Muscle of leg (tissue), 3 donors: ENCODE measurements at regions not wholly inside any gene's neighbourhood (a gene's known extent, or its start where the extent isn't known, plus 50 kb on each side); places are given as distances from the start of the nearest gene placed in this dataset.

Experiments used
- DNase-seq: peaks from one replicate; pipeline ENCODE4 v3.0.0; 2013
- H3K27ac ChIP-seq: one replicate; pipeline ENCODE4 v1.5.1; 2013; ENCODE audit warnings: mild to moderate bottlenecking, low read length, control low read depth
- H3K27me3 ChIP-seq: one replicate; pipeline ENCODE4 v1.6.1; 2013; ENCODE audit warnings: low read length; ENCODE audit not compliant: control insufficient read depth, insufficient read depth
- H3K36me3 ChIP-seq: one replicate; pipeline ENCODE4 v1.6.1; 2013; ENCODE audit warnings: low read length; ENCODE audit not compliant: control insufficient read depth, insufficient read depth
- H3K4me1 ChIP-seq: one replicate; pipeline ENCODE4 v1.6.1; 2013; ENCODE audit warnings: low read length; ENCODE audit not compliant: control insufficient read depth, insufficient read depth
- H3K4me3 ChIP-seq: one replicate; pipeline ENCODE4 v1.5.1; 2013; ENCODE audit warnings: low read length, control low read depth
- H3K9me3 ChIP-seq: replicated peaks from 2 replicates; pipeline ENCODE4 v1.6.1; 2013; ENCODE audit warnings: low read depth, low read length; ENCODE audit not compliant: control insufficient read depth
- WGBS: methylation state at CpG from one replicate; pipeline ENCODE4 v1.1.5; 2013; ENCODE audit warnings: missing lambda C conversion rate; ENCODE audit not compliant: insufficient coverage; 5-methylcytosine and 5-hydroxymethylcytosine counted together

GRCh38 chr22:47435204-47435487 is 672.7 kb downstream of the TBC1D22A start:
- no peaks in the 10 kb centered on the region for H3K4me1 ChIP-seq
- DNase-seq = peak; percentile 49
- no CpG with 5 or more reads among the region's 5 CpGs for WGBS

GRCh38 chr22:47434336-47435203 is 672.1 kb downstream of the TBC1D22A start:
- 83% methylated on average over 11 of the region's 17 CpGs for WGBS
- H3K36me3 ChIP-seq = no peaks in the 10 kb centered on the region
- DNase-seq = no peak
- no peaks in the 10 kb centered on the region for H3K4me1 ChIP-seq
- H3K9me3 ChIP-seq = peaks cover 2% of the 10 kb centered on the region
- H3K4me3 ChIP-seq = no peak overlapping the region
- no peak overlapping the region for H3K27ac ChIP-seq
- H3K27me3 ChIP-seq = peaks cover 3% of the 10 kb centered on the region

More at GRCh38 chr22:47435204-47435487, 672.7 kb downstream of the TBC1D22A start:
- Histone ChIP-seq H3K27ac (no peak overlapping the region), H3K9me3 (peaks cover 2% of the 10 kb centered on the region), H3K36me3 (no peaks in the 10 kb centered on the region), H3K4me3 (no peak overlapping the region), H3K27me3 (peaks cover 3% of the 10 kb centered on the region)

GRCh38 chr22:47433627-47434026 is 671.2 kb downstream of the TBC1D22A start:
- Histone ChIP-seq H3K4me3 (no peak overlapping the region), H3K4me1 (no peaks in the 10 kb centered on the region), H3K9me3 (peaks cover 2% of the 10 kb centered on the region), H3K36me3 (no peaks in the 10 kb centered on the region), H3K27me3 (peaks cover 3% of the 10 kb centered on the region), H3K27ac (no peak overlapping the region)
- DNase-seq = no peak
- WGBS = 92% methylated on average over 1 of the region's 5 CpGs

GRCh38 chr22:47432683-47433082 is 670.2 kb downstream of the TBC1D22A start:
- no peaks in the 10 kb centered on the region for H3K36me3 ChIP-seq
- H3K4me3 ChIP-seq = no peak overlapping the region
- no peak overlapping the region for H3K27ac ChIP-seq
- peaks cover 2% of the 10 kb centered on the region for H3K9me3 ChIP-seq
- no peaks in the 10 kb centered on the region for H3K4me1 ChIP-seq
- 69% methylated on average over 6 of the region's 7 CpGs for WGBS
- peaks cover 3% of the 10 kb centered on the region for H3K27me3 ChIP-seq
- DNase-seq = no peak

GRCh38 chr22:47423861-47424820 is 661.7 kb downstream of the TBC1D22A start:
- H3K4me1 ChIP-seq = no peaks in the 10 kb centered on the region
- H3K27me3 ChIP-seq = peaks cover 3% of the 10 kb centered on the region
- no peaks in the 10 kb centered on the region for H3K9me3 ChIP-seq
- H3K27ac ChIP-seq = no peak overlapping the region
- DNase-seq = no peak
- no peaks in the 10 kb centered on the region for H3K36me3 ChIP-seq
- WGBS = 72% methylated on average over 8 of the region's 21 CpGs
- no peak overlapping the region for H3K4me3 ChIP-seq

GRCh38 chr22:47423266-47423665 is 660.8 kb downstream of the TBC1D22A start:
- H3K27me3 ChIP-seq = peaks cover 3% of the 10 kb centered on the region

GRCh38 chr22:47422736-47423135 is 660.3 kb downstream of the TBC1D22A start:
- 97% methylated on average over 5 of the region's 10 CpGs for WGBS
- Histone ChIP-seq H3K4me3 (no peak overlapping the region), H3K27me3 (peaks cover 3% of the 10 kb centered on the region), H3K36me3 (no peaks in the 10 kb centered on the region), H3K4me1 (no peaks in the 10 kb centered on the region), H3K27ac (no peak overlapping the region), H3K9me3 (no peaks in the 10 kb centered on the region)
- no peak for DNase-seq

More at GRCh38 chr22:47423266-47423665, 660.8 kb downstream of the TBC1D22A start:
- no peaks in the 10 kb centered on the region for H3K4me1 ChIP-seq
- no peak for DNase-seq
- no peaks in the 10 kb centered on the region for H3K36me3 ChIP-seq
- H3K4me3 ChIP-seq = no peak overlapping the region
- no peak overlapping the region for H3K27ac ChIP-seq
- H3K9me3 ChIP-seq = no peaks in the 10 kb centered on the region
- 82% methylated on average over 6 of the region's 9 CpGs for WGBS

GRCh38 chr22:47421846-47422245 is 659.4 kb downstream of the TBC1D22A start:
- no peaks in the 10 kb centered on the region for H3K4me1 ChIP-seq
- H3K4me3 ChIP-seq = no peak overlapping the region

GRCh38 chr22:47420211-47420610 is 657.8 kb downstream of the TBC1D22A start:
- H3K9me3 ChIP-seq = no peaks in the 10 kb centered on the region
- DNase-seq = no peak
- no peak overlapping the region for H3K4me3 ChIP-seq
- 84% methylated on average over 3 of the region's 3 CpGs for WGBS
- no peaks in the 10 kb centered on the region for H3K36me3 ChIP-seq
- H3K27me3 ChIP-seq = peaks cover 7% of the 10 kb centered on the region
- no peaks in the 10 kb centered on the region for H3K4me1 ChIP-seq
- H3K27ac ChIP-seq = no peak overlapping the region

More at GRCh38 chr22:47421846-47422245, 659.4 kb downstream of the TBC1D22A start:
- Histone ChIP-seq H3K27me3 (peaks cover 7% of the 10 kb centered on the region), H3K36me3 (no peaks in the 10 kb centered on the region), H3K9me3 (no peaks in the 10 kb centered on the region), H3K27ac (no peak overlapping the region)
- no peak for DNase-seq
- WGBS = 88% methylated on average over 7 of the region's 9 CpGs

- WGBS = no CpG with 5 or more reads among the region's 4 CpGs
- DNase-seq = peak; percentile 36
- Histone ChIP-seq H3K4me3 (no peak overlapping the region), H3K27me3 (peaks cover 7% of the 10 kb centered on the region), H3K4me1 (no peaks in the 10 kb centered on the region), H3K9me3 (no peaks in the 10 kb centered on the region), H3K36me3 (no peaks in the 10 kb centered on the region), H3K27ac (no peak overlapping the region)
Observed at GRCh38 chr22:47419239-47419638, 656.8 kb downstream of the TBC1D22A start.
